ENCODE measurements at regions not wholly inside any gene's neighbourhood (a gene's known extent, or its start where the extent isn't known, plus 50 kb on each side); places are given as distances from the start of the nearest gene placed in this dataset.

GRCh38 chr2:78407960-78408794 lies 617.3 kb upstream of the REG3G start (continued):
- no peak for TF ChIP-seq SNAI2 (CRISPR knock-in tag; IDR thresholded peaks at IDR 0.05)
- TF ChIP-seq OSR1 (CRISPR knock-in tag; IDR thresholded peaks at IDR 0.05) = no peak

GRCh38 chr2:78408795-78409118 lies 616.7 kb upstream of the REG3G start:
- ATAC-seq = no peak
- TF ChIP-seq ZFP3 (CRISPR knock-in tag; IDR thresholded peaks at IDR 0.05) (no peak), BACH2 (CRISPR knock-in tag; IDR thresholded peaks at IDR 0.05; ENCODE audit: borderline replicate concordance) (no peak), PATZ1 (CRISPR knock-in tag; IDR thresholded peaks at IDR 0.05; ENCODE audit: borderline replicate concordance) (no peak), ZFP30 (CRISPR knock-in tag; IDR thresholded peaks at IDR 0.05) (no peak), ISL1 (CRISPR knock-in tag; IDR thresholded peaks at IDR 0.05) (no peak)

GRCh38 chr2:78411303-78411702 lies 614.2 kb upstream of the REG3G start:
- no peak for ATAC-seq

GRCh38 chr2:78416625-78417300 lies 608.7 kb upstream of the REG3G start:
- TF ChIP-seq ESRRG (CRISPR knock-in tag; IDR thresholded peaks at IDR 0.05) (no peak), CSDC2 (CRISPR knock-in tag; IDR thresholded peaks at IDR 0.05) (no peak), BACH2 (CRISPR knock-in tag; IDR thresholded peaks at IDR 0.05; ENCODE audit: borderline replicate concordance) (no peak), ZFP3 (CRISPR knock-in tag; IDR thresholded peaks at IDR 0.05) (no peak), PATZ1 (CRISPR knock-in tag; IDR thresholded peaks at IDR 0.05; ENCODE audit: borderline replicate concordance) (no peak), OSR1 (CRISPR knock-in tag; IDR thresholded peaks at IDR 0.05) (no peak), TSHZ2 (CRISPR knock-in tag; IDR thresholded peaks at IDR 0.05) (no peak), ZC3H10 (CRISPR knock-in tag; IDR thresholded peaks at IDR 0.05) (no peak), ZFP30 (CRISPR knock-in tag; IDR thresholded peaks at IDR 0.05) (no peak), RARB (CRISPR knock-in tag; IDR thresholded peaks at IDR 0.05) (no peak), ZNF565 (CRISPR knock-in tag; conservative IDR thresholded peaks at IDR 0.05; ENCODE audit: low read depth) (no peak), POU6F1 (CRISPR knock-in tag; IDR thresholded peaks at IDR 0.05; ENCODE audit: borderline replicate concordance, low read depth) (no peak), CREB5 (CRISPR knock-in tag; IDR thresholded peaks at IDR 0.05; ENCODE audit: low read depth) (no peak), ZNF8 (CRISPR knock-in tag; IDR thresholded peaks at IDR 0.05) (no peak), ISL1 (CRISPR knock-in tag; IDR thresholded peaks at IDR 0.05) (no peak), ARNTL (CRISPR knock-in tag; IDR thresholded peaks at IDR 0.05; ENCODE audit: borderline replicate concordance, low read depth) (no peak), GLIS3 (CRISPR knock-in tag; IDR thresholded peaks at IDR 0.05) (no peak), PPARA (CRISPR knock-in tag; IDR thresholded peaks at IDR 0.05; ENCODE audit: borderline replicate concordance) (no peak), SNAI2 (CRISPR knock-in tag; IDR thresholded peaks at IDR 0.05) (no peak)
- TF ChIP-seq, protein P1, sequence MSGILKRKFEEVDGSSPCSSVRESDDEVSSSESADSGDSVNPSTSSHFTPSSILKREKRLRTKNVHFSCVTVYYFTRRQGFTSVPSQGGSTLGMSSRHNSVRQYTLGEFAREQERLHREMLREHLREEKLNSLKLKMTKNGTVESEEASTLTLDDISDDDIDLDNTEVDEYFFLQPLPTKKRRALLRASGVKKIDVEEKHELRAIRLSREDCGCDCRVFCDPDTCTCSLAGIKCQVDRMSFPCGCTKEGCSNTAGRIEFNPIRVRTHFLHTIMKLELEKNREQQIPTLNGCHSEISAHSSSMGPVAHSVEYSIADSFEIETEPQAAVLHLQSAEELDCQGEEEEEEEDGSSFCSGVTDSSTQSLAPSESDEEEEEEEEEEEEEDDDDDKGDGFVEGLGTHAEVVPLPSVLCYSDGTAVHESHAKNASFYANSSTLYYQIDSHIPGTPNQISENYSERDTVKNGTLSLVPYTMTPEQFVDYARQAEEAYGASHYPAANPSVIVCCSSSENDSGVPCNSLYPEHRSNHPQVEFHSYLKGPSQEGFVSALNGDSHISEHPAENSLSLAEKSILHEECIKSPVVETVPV (CRISPR knock-in tag; IDR thresholded peaks at IDR 0.05) = no peak
- no peak for ATAC-seq

More at GRCh38 chr2:78411303-78411702, 614.2 kb upstream of the REG3G start:
- TF ChIP-seq ZNF70 (CRISPR knock-in tag; IDR thresholded peaks at IDR 0.05) = no peak
- TF ChIP-seq ISL1 (CRISPR knock-in tag; IDR thresholded peaks at IDR 0.05) = 0 out of 2 replicates have a peak, but pooled peaks have one; percentile 17

All from SK-N-SH treated with all-trans-retinoic acid at 6 μM for 48 hours (cell line).